Neuronal stem cell (in vitro differentiated cells): ENCODE measurements at regions not wholly inside any gene's neighbourhood (a gene's known extent, or its start where the extent isn't known, plus 50 kb on each side); places are given as distances from the start of the nearest gene placed in this dataset.

ENCODE experiments used
- DNase-seq: peaks from one replicate; pipeline ENCODE4 v3.0.0-alpha.2; 2013; ENCODE audit warnings: low spot score
- H2AFZ ChIP-seq: one replicate; pipeline ENCODE4 v1.6.1; 2013; ENCODE audit warnings: mild to moderate bottlenecking, low read length, inconsistent platforms
- H2AK5ac ChIP-seq: 2 replicates; pipeline ENCODE4 v1.6.1; 2013; ENCODE audit warnings: low read depth, mild to moderate bottlenecking, inconsistent platforms, low read length, moderate library complexity, mixed read lengths
- H2BK120ac ChIP-seq: 2 replicates; pipeline ENCODE4 v1.6.1; 2013; ENCODE audit warnings: low read depth, mild to moderate bottlenecking, inconsistent platforms, low read length, moderate library complexity, mixed read lengths
- H2BK12ac ChIP-seq: one replicate; pipeline ENCODE4 v1.6.1; 2013; ENCODE audit warnings: low read length, inconsistent platforms
- H2BK15ac ChIP-seq: 2 replicates; pipeline ENCODE4 v1.6.1; 2013; ENCODE audit warnings: mild to moderate bottlenecking, low read length, inconsistent platforms, mixed read lengths
- H2BK5ac ChIP-seq: one replicate; pipeline ENCODE4 v1.6.1; 2013; ENCODE audit warnings: inconsistent platforms, mild to moderate bottlenecking, low read length, moderate library complexity
- H3K14ac ChIP-seq: one replicate; pipeline ENCODE4 v1.6.1; 2013; ENCODE audit warnings: low read length, inconsistent platforms
- H3K18ac ChIP-seq: 2 replicates; pipeline ENCODE4 v1.6.1; 2013; ENCODE audit warnings: low read length, inconsistent platforms
- H3K23ac ChIP-seq: 2 replicates; pipeline ENCODE4 v1.6.1; 2013; ENCODE audit warnings: low read depth, mild to moderate bottlenecking, mixed read lengths, low read length, inconsistent platforms; ENCODE audit not compliant: poor library complexity
- H3K27ac ChIP-seq: replicated peaks from 3 replicates; pipeline ENCODE4 v1.5.1; 2013; ENCODE audit warnings: low read length, inconsistent platforms
- H3K27me3 ChIP-seq, 3 experiments: 2 replicates each; pipeline ENCODE4 v1.6.1; 2013; ENCODE audit warnings: low read length in 3 of 3, mild to moderate bottlenecking in 2 of 3, inconsistent platforms in 1 of 3, low read depth in 1 of 3, mixed read lengths in 1 of 3, moderate library complexity in 1 of 3; ENCODE audit not compliant: control insufficient read depth in 3 of 3, insufficient read depth in 3 of 3
- H3K36me3 ChIP-seq, 2 donors: replicated peaks in 1 of 2; 2 replicates each; pipeline ENCODE4 v1.6.1; 2013; ENCODE audit warnings: low read length in 2 of 2; ENCODE audit not compliant: control insufficient read depth in 2 of 2, insufficient read depth in 2 of 2
- H3K4ac ChIP-seq: 2 replicates; pipeline ENCODE4 v1.6.1; 2013; ENCODE audit warnings: inconsistent platforms, mild to moderate bottlenecking, low read length, moderate library complexity
- H3K4me1 ChIP-seq, 2 donors: 1 replicate in 1 of 2; 2 replicates in 1 of 2; pipeline ENCODE4 v1.6.1; 2013; ENCODE audit warnings: low read length in 2 of 2, low read depth in 1 of 2; ENCODE audit not compliant: control insufficient read depth in 2 of 2, insufficient read depth in 1 of 2
- H3K4me2 ChIP-seq: one replicate; pipeline ENCODE4 v1.6.1; 2013; ENCODE audit warnings: mild to moderate bottlenecking, low read length, inconsistent platforms; ENCODE audit not compliant: insufficient read depth, poor library complexity, severe bottlenecking
- H3K4me3 ChIP-seq, 2 donors: 2 replicates each; pipeline ENCODE4 v1.5.1; 2013; ENCODE audit warnings: low read length in 2 of 2, mild to moderate bottlenecking in 2 of 2, inconsistent platforms in 1 of 2, moderate library complexity in 1 of 2
- H3K79me1 ChIP-seq: one replicate; pipeline ENCODE4 v1.6.1; 2013; ENCODE audit warnings: low read depth, mild to moderate bottlenecking, inconsistent platforms, low read length, moderate library complexity
- H3K9ac ChIP-seq: one replicate; pipeline ENCODE4 v1.6.1; 2013; ENCODE audit warnings: mild to moderate bottlenecking, low read depth, low read length, inconsistent platforms; ENCODE audit not compliant: poor library complexity
- H3K9me3 ChIP-seq, 2 donors: replicated peaks in 1 of 2; 2 replicates each; pipeline versions ENCODE3 to v1.6.1; 2013; ENCODE audit warnings: low read length in 2 of 2, mild to moderate bottlenecking in 2 of 2, inconsistent platforms in 1 of 2, low read depth in 1 of 2, mixed read lengths in 1 of 2, moderate library complexity in 1 of 2; ENCODE audit not compliant: control insufficient read depth in 2 of 2, insufficient read depth in 1 of 2
- H4K8ac ChIP-seq: one replicate; pipeline ENCODE4 v1.6.1; 2013; ENCODE audit warnings: low read depth, mild to moderate bottlenecking, inconsistent platforms, low read length, moderate library complexity
- H4K91ac ChIP-seq: one replicate; pipeline ENCODE4 v1.6.1; 2013; ENCODE audit warnings: low read length, low read depth, mild to moderate bottlenecking, inconsistent platforms; ENCODE audit not compliant: poor library complexity
- WGBS, 2 donors: extraction: QIAGEN DNeasy Blood & Tissue Kit; methylation state at CpG; one replicate each; pipeline ENCODE4 v1.1.7; 2013; ENCODE audit warnings: missing lambda C conversion rate in 2 of 2, mixed read lengths in 1 of 2; ENCODE audit not compliant: insufficient read length in 2 of 2, insufficient replicate concordance in 1 of 2; ENCODE audit errors: extremely low coverage in 2 of 2; 5-methylcytosine and 5-hydroxymethylcytosine counted together

- Histone ChIP-seq H2BK15ac (no peak overlapping the region), H3K4ac (no peak overlapping the region), H3K23ac (no peak overlapping the region), H2AFZ (no peak overlapping the region), H3K14ac (no peak overlapping the region), H3K18ac (no peak overlapping the region), H2BK12ac (no peak overlapping the region), H2BK5ac (no peak overlapping the region), H3K4me3 (no peak overlapping the region), H3K27me3 (no peaks in the 10 kb centered on the region), H3K9ac (no peak overlapping the region), H4K8ac (no peak overlapping the region), H3K4me1 (no peaks in the 10 kb centered on the region), H3K27ac (no peak overlapping the region), H3K4me2 (no peak overlapping the region), H2AK5ac (no peak overlapping the region), H4K91ac (no peak overlapping the region), H3K9me3 (no peaks in the 10 kb centered on the region), H3K36me3 (no peaks in the 10 kb centered on the region), H3K79me1 (no peaks in the 10 kb centered on the region), H2BK120ac (no peak overlapping the region)
- DNase-seq, result no peak
Measured at GRCh38 chr3:77947671-77948070, 907.8 kb downstream of the ROBO2 start.

GRCh38 chr3:77967621-77968020 is 927.7 kb downstream of the ROBO2 start:
- H3K36me3 ChIP-seq, result no peaks in the 10 kb centered on the region
- H3K4me3 ChIP-seq, result no peak overlapping the region
- H3K4ac ChIP-seq, result no peak overlapping the region
- no peak overlapping the region for H3K14ac ChIP-seq
- no peaks in the 10 kb centered on the region for H3K27me3 ChIP-seq
- no peak overlapping the region for H2BK5ac ChIP-seq
- H4K91ac ChIP-seq, result no peak overlapping the region
- no peak overlapping the region for H2BK15ac ChIP-seq
- H3K79me1 ChIP-seq, result no peaks in the 10 kb centered on the region
- DNase-seq, result no peak
- H3K4me1 ChIP-seq, result no peaks in the 10 kb centered on the region
- no peak overlapping the region for H3K18ac ChIP-seq
- H3K9me3 ChIP-seq, result no peaks in the 10 kb centered on the region
- H3K9ac ChIP-seq, result no peak overlapping the region
- H2BK12ac ChIP-seq, result no peak overlapping the region
- no peak overlapping the region for H2AFZ ChIP-seq
- no peak overlapping the region for H3K27ac ChIP-seq
- no peak overlapping the region for H3K4me2 ChIP-seq
- H2AK5ac ChIP-seq, result no peak overlapping the region
- no CpG with 5 or more reads among the region's 1 CpG for WGBS, 2 donors
- no peak overlapping the region for H3K23ac ChIP-seq
- no peak overlapping the region for H4K8ac ChIP-seq
- H2BK120ac ChIP-seq, result no peak overlapping the region

- no peaks in the 10 kb centered on the region for H3K4me1 ChIP-seq
- no peak overlapping the region for H3K4ac ChIP-seq
- H3K23ac ChIP-seq, result no peak overlapping the region
- no peak overlapping the region for H2AFZ ChIP-seq
- H3K27ac ChIP-seq, result no peak overlapping the region
- no peak overlapping the region for H3K9ac ChIP-seq
- no peaks in the 10 kb centered on the region for H3K36me3 ChIP-seq
- H4K91ac ChIP-seq, result no peak overlapping the region
- no peak overlapping the region for H3K4me3 ChIP-seq
- H2AK5ac ChIP-seq, result no peak overlapping the region
- no peak overlapping the region for H3K14ac ChIP-seq
- H3K9me3 ChIP-seq, result no peaks in the 10 kb centered on the region
- H4K8ac ChIP-seq, result no peak overlapping the region
- H2BK5ac ChIP-seq, result no peak overlapping the region
- H2BK120ac ChIP-seq, result no peak overlapping the region
- H3K4me2 ChIP-seq, result no peak overlapping the region
- no peaks in the 10 kb centered on the region for H3K27me3 ChIP-seq
- no peak for DNase-seq
- H2BK12ac ChIP-seq, result no peak overlapping the region
- no peak overlapping the region for H2BK15ac ChIP-seq
- H3K79me1 ChIP-seq, result no peaks in the 10 kb centered on the region
- H3K18ac ChIP-seq, result no peak overlapping the region
Measured at GRCh38 chr3:77976079-77976478, 936.2 kb downstream of the ROBO2 start.

- Histone ChIP-seq H2BK12ac (no peak overlapping the region), H3K9me3 (peaks cover 0 to 2% of the 10 kb centered on the region in 2 donors), H3K27ac (no peak overlapping the region), H3K14ac (no peak overlapping the region), H3K27me3 (no peaks in the 10 kb centered on the region), H3K4me3 (no peak overlapping the region), H3K36me3 (no peaks in the 10 kb centered on the region), H3K4ac (no peak overlapping the region), H3K79me1 (no peaks in the 10 kb centered on the region), H3K9ac (no peak overlapping the region), H4K8ac (no peak overlapping the region), H4K91ac (no peak overlapping the region), H2AK5ac (no peak overlapping the region), H3K4me2 (no peak overlapping the region), H2BK120ac (no peak overlapping the region), H3K18ac (no peak overlapping the region), H3K4me1 (no peaks in the 10 kb centered on the region), H2BK15ac (no peak overlapping the region), H2BK5ac (no peak overlapping the region), H2AFZ (no peak overlapping the region), H3K23ac (no peak overlapping the region)
- DNase-seq, result no peak
- WGBS, 2 donors, result no CpG with 5 or more reads among the region's 4 CpGs
Measured at GRCh38 chr3:78003090-78003489, 963.2 kb downstream of the ROBO2 start.
